ENCODE measurements at regions not wholly inside any gene's neighbourhood (a gene's known extent, or its start where the extent isn't known, plus 50 kb on each side); places are given as distances from the start of the nearest gene placed in this dataset.

- no peaks in the 10 kb centered on the region for H3K36me3 ChIP-seq (ENCODE audit: control insufficient read depth, insufficient read depth, low read length)
- no peak overlapping the region for H3K56ac ChIP-seq (ENCODE audit: extremely low read depth, insufficient read depth, low read length)
- H4K5ac ChIP-seq (ENCODE audit: low read depth, low read length): no peak overlapping the region
- no peak overlapping the region for H2BK20ac ChIP-seq (ENCODE audit: low read depth, low read length)
- no peak overlapping the region for H4K8ac ChIP-seq (ENCODE audit: low read depth in 2 of 2, low read length in 2 of 2)
- no peak overlapping the region for H3K14ac ChIP-seq (replicated peaks; ENCODE audit: low read depth, low read length)
- H4K20me1 ChIP-seq (ENCODE audit: insufficient read depth, low read length): no peaks in the 10 kb centered on the region
- in situ Hi-C loops (cut with MboI; ENCODE audit: low sequenced_read_pairs): no loop called here
- no peak overlapping the region for H2BK15ac ChIP-seq (ENCODE audit: low read depth, low read length)
- no peak overlapping the region for H2BK5ac ChIP-seq (ENCODE audit: low read depth, low read length, poor library complexity, severe bottlenecking)
- no peaks in the 10 kb centered on the region for H3K9me1 ChIP-seq (ENCODE audit: insufficient read depth, low read length)
- H3K9ac ChIP-seq (ENCODE audit: low read depth, low read length): no peak overlapping the region
- dilution Hi-C loops (cut with HindIII; ENCODE audit: low sequenced_read_pairs, unreplicated experiment): no loop called here
- no peak for TF ChIP-seq CHD1 (IDR thresholded peaks at IDR 0.05; ENCODE audit: low read depth, low read length)
- TF ChIP-seq MXI1 (IDR thresholded peaks at IDR 0.05; ENCODE audit: borderline replicate concordance, low read depth, low read length): no peak
- TF ChIP-seq SMC3 (IDR thresholded peaks at IDR 0.05; ENCODE audit: low read depth, low read length): no peak
- no peak for TF ChIP-seq CEBPB (IDR thresholded peaks at IDR 0.05; ENCODE audit: low read depth, low read length)
- TF ChIP-seq MAFK (IDR thresholded peaks at IDR 0.05; ENCODE audit: low read depth, low read length): no peak
- no peak for TF ChIP-seq POLR2A (IDR thresholded peaks at IDR 0.05; ENCODE audit: low read depth, low read length)
- no peak for TF ChIP-seq MAZ (IDR thresholded peaks at IDR 0.05; ENCODE audit: borderline replicate concordance, low read depth, low read length)
- no peak for TF ChIP-seq CTCF (conservative IDR thresholded peaks at IDR 0.05; ENCODE audit: low read depth, low read length)
- TF ChIP-seq, protein P1, sequence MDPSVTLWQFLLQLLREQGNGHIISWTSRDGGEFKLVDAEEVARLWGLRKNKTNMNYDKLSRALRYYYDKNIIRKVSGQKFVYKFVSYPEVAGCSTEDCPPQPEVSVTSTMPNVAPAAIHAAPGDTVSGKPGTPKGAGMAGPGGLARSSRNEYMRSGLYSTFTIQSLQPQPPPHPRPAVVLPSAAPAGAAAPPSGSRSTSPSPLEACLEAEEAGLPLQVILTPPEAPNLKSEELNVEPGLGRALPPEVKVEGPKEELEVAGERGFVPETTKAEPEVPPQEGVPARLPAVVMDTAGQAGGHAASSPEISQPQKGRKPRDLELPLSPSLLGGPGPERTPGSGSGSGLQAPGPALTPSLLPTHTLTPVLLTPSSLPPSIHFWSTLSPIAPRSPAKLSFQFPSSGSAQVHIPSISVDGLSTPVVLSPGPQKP (IDR thresholded peaks at IDR 0.05; ENCODE audit: borderline replicate concordance, low read depth, low read length): no peak
- no peak for TF ChIP-seq BHLHE40 (IDR thresholded peaks at IDR 0.05; ENCODE audit: low read depth, low read length)
- TF ChIP-seq NFE2L2 (IDR thresholded peaks at IDR 0.05; ENCODE audit: low read depth, low read length): no peak
- TF ChIP-seq FOS (IDR thresholded peaks at IDR 0.05; ENCODE audit: low read depth, low read length): no peak
- TF ChIP-seq RFX5 (IDR thresholded peaks at IDR 0.05; ENCODE audit: low read depth, low read length): no peak
- no peak for TF ChIP-seq RCOR1 (IDR thresholded peaks at IDR 0.05; ENCODE audit: insufficient replicate concordance, low read length)
- no peak for TF ChIP-seq USF2 (IDR thresholded peaks at IDR 0.05; ENCODE audit: low read depth, low read length)
- WGBS, 2 experiments (ENCODE audit: extremely low coverage in 2 of 2, insufficient read length in 1 of 2): no CpG with 5 or more reads among the region's 2 CpGs
- H2AK9ac ChIP-seq (replicated peaks; ENCODE audit: low read depth, low read length, poor library complexity): no peak overlapping the region
- H3K27ac ChIP-seq (ENCODE audit: insufficient read depth, low read length): no peak overlapping the region
- H2AK5ac ChIP-seq (ENCODE audit: low read depth, low read length): no peak overlapping the region
- H3K4ac ChIP-seq (ENCODE audit: low read depth, low read length): no peak overlapping the region
- intact Hi-C loops (cut with micrococcal nuclease): no loop called here
- H3K23ac ChIP-seq (ENCODE audit: low read depth, low read length): no peak overlapping the region
- POLR2A ChIA-PET (ENCODE audit: unreplicated experiment): no interaction called here
- CTCF ChIA-PET: no interaction called here
- no peaks in the 10 kb centered on the region for H3K79me1 ChIP-seq (ENCODE audit: low read depth in 1 of 2, low read length in 2 of 2)
- DNase-seq: no peak
- H3K9me3 ChIP-seq (ENCODE audit: control insufficient read depth, insufficient read depth, low read length): peaks cover 3% of the 10 kb centered on the region
- no peak overlapping the region for H2AFZ ChIP-seq (replicated peaks; ENCODE audit: low read length, poor library complexity)
- no peak for ATAC-seq (ENCODE audit: low read depth)
- no peak overlapping the region for H3K4me3 ChIP-seq (ENCODE audit: insufficient read depth, low read depth, low read length)
- no peak overlapping the region for H2BK120ac ChIP-seq (ENCODE audit: low read depth, low read length)
- H3K4me2 ChIP-seq (ENCODE audit: low read depth, low read length): no peak overlapping the region
- no peaks in the 10 kb centered on the region for H3K27me3 ChIP-seq (ENCODE audit: control insufficient read depth, insufficient read depth, low read length)
- no peak overlapping the region for H3K18ac ChIP-seq (ENCODE audit: low read depth, low read length)
- no peaks in the 10 kb centered on the region for H3K4me1 ChIP-seq (ENCODE audit: control insufficient read depth, insufficient read depth, low read length)
- no TSS peak for BruUV-seq (replicated peaks)
- no peak overlapping the region for H4K91ac ChIP-seq (ENCODE audit: insufficient read depth, low read depth, low read length)
Observed at GRCh38 chr10:118173296-118173695, 126.6 kb upstream of the RAB11FIP2 start.

Data from IMR-90 (cell line).